SK-N-SH treated with all-trans-retinoic acid at 6 μM for 48 hours (cell line): ENCODE measurements at regions not wholly inside any gene's neighbourhood (a gene's known extent, or its start where the extent isn't known, plus 50 kb on each side); places are given as distances from the start of the nearest gene placed in this dataset.

Source experiments
- ATAC-seq: fragments of 200-7000 bp; cut with Tn5 transposase; 3 replicates; pipeline ENCODE4 v1.9.1; 2020; ENCODE audit warnings: mild to moderate bottlenecking, moderate library complexity
- ARNTL ChIP-seq: fragments of 450-650 bp; formaldehyde crosslinking; IDR thresholded peaks from 2 replicates; pipeline ENCODE4 v1.5.0; 2020; ENCODE audit warnings: low read depth, mild to moderate bottlenecking, moderate library complexity, borderline replicate concordance
- BACH2 ChIP-seq: fragments of 250-450 bp; sonication (Bioruptor Pico); IDR thresholded peaks from 2 replicates; pipeline ENCODE4 v1.9.0; 2021; ENCODE audit warnings: mild to moderate bottlenecking, borderline replicate concordance
- CREB5 ChIP-seq: fragments of 250-450 bp; sonication (Bioruptor Pico); IDR thresholded peaks from 2 replicates; pipeline ENCODE4 v1.5.1; 2020; ENCODE audit warnings: low read depth, mild to moderate bottlenecking, moderate library complexity
- ESRRG ChIP-seq: fragments of 250-450 bp; sonication (Bioruptor Pico); IDR thresholded peaks from 2 replicates; pipeline ENCODE4 v1.6.1; 2021; ENCODE audit warnings: mild to moderate bottlenecking
- GLIS3 ChIP-seq: fragments of 250-450 bp; sonication (Bioruptor Pico); IDR thresholded peaks from 2 replicates; pipeline ENCODE4 v1.5.0; 2020; ENCODE audit warnings: mild to moderate bottlenecking, moderate library complexity
- ISL1 ChIP-seq: fragments of 250-450 bp; sonication (Bioruptor Pico); IDR thresholded peaks from 2 replicates; pipeline ENCODE4 v2.1.2; 2022; ENCODE audit warnings: mild to moderate bottlenecking, moderate library complexity
- OSR1 ChIP-seq: fragments of 250-450 bp; sonication (Bioruptor Pico); IDR thresholded peaks from 2 replicates; pipeline ENCODE4 v1.8.0; 2022; ENCODE audit warnings: moderate library complexity, mild to moderate bottlenecking, inconsistent platforms
- PPARA ChIP-seq: fragments of 250-450 bp; sonication (Bioruptor Pico); IDR thresholded peaks from 2 replicates; pipeline ENCODE4 v1.5.0; 2020; ENCODE audit warnings: mild to moderate bottlenecking, borderline replicate concordance
- RARB ChIP-seq: fragments of 250-450 bp; sonication (Bioruptor Pico); IDR thresholded peaks from 2 replicates; pipeline ENCODE4 v1.8.0; 2021; ENCODE audit warnings: mild to moderate bottlenecking, moderate library complexity
- TCF4 ChIP-seq: fragments of 250-450 bp; sonication (Bioruptor Pico); IDR thresholded peaks from 2 replicates; pipeline ENCODE4 v1.8.0; 2021; ENCODE audit warnings: mild to moderate bottlenecking, moderate library complexity, borderline replicate concordance
- ZC3H10 ChIP-seq: fragments of 250-450 bp; sonication (Bioruptor Pico); IDR thresholded peaks from 2 replicates; pipeline ENCODE4 v1.5.1; 2021; ENCODE audit warnings: mild to moderate bottlenecking, moderate library complexity
- ZFP30 ChIP-seq: fragments of 450-650 bp; formaldehyde crosslinking; IDR thresholded peaks from 2 replicates; pipeline ENCODE4 v1.5.0; 2022; ENCODE audit warnings: mild to moderate bottlenecking, moderate library complexity
- ZNF565 ChIP-seq: fragments of 450-650 bp; formaldehyde crosslinking; conservative IDR thresholded peaks from 2 replicates; pipeline ENCODE4 v1.5.0; 2020; ENCODE audit warnings: low read depth, mild to moderate bottlenecking, moderate library complexity
- ZNF70 ChIP-seq: fragments of 450-650 bp; formaldehyde crosslinking; IDR thresholded peaks from 2 replicates; pipeline ENCODE4 v1.5.0; 2020; ENCODE audit warnings: mild to moderate bottlenecking, moderate library complexity
- ZNF8 ChIP-seq: fragments of 450-650 bp; formaldehyde crosslinking; IDR thresholded peaks from 2 replicates; pipeline ENCODE4 v1.5.0; 2020; ENCODE audit warnings: mild to moderate bottlenecking, moderate library complexity
- TF ChIP-seq, protein P1 (sequence below): fragments of 250-450 bp; sonication (Bioruptor Pico); IDR thresholded peaks from 2 replicates; pipeline ENCODE4 v1.8.0; 2020; ENCODE audit warnings: mild to moderate bottlenecking, moderate library complexity, borderline replicate concordance
- TF ChIP-seq, protein P2 (sequence below): fragments of 250-450 bp; sonication (Bioruptor Pico); IDR thresholded peaks from 2 replicates; pipeline ENCODE4 v1.5.1; 2021; ENCODE audit warnings: mild to moderate bottlenecking, moderate library complexity

GRCh38 chr13:47396915-47397314, 500.1 kb upstream of the HTR2A start:
- TF ChIP-seq, protein P1, sequence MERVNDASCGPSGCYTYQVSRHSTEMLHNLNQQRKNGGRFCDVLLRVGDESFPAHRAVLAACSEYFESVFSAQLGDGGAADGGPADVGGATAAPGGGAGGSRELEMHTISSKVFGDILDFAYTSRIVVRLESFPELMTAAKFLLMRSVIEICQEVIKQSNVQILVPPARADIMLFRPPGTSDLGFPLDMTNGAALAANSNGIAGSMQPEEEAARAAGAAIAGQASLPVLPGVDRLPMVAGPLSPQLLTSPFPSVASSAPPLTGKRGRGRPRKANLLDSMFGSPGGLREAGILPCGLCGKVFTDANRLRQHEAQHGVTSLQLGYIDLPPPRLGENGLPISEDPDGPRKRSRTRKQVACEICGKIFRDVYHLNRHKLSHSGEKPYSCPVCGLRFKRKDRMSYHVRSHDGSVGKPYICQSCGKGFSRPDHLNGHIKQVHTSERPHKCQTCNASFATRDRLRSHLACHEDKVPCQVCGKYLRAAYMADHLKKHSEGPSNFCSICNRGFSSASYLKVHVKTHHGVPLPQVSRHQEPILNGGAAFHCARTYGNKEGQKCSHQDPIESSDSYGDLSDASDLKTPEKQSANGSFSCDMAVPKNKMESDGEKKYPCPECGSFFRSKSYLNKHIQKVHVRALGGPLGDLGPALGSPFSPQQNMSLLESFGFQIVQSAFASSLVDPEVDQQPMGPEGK (CRISPR knock-in tag) = no peak
- no peak for TF ChIP-seq ISL1 (CRISPR knock-in tag)
- TF ChIP-seq TCF4 = no peak
- no peak for TF ChIP-seq OSR1
- TF ChIP-seq PPARA (CRISPR knock-in tag) = no peak
- no peak for TF ChIP-seq BACH2
- no peak for TF ChIP-seq ZC3H10
- no peak for TF ChIP-seq GLIS3
- TF ChIP-seq ZFP30 (CRISPR knock-in tag) = no peak
- TF ChIP-seq ZNF565 (CRISPR knock-in tag) = no peak
- TF ChIP-seq ESRRG (CRISPR knock-in tag) = no peak
- ATAC-seq = no peak

DNA sequence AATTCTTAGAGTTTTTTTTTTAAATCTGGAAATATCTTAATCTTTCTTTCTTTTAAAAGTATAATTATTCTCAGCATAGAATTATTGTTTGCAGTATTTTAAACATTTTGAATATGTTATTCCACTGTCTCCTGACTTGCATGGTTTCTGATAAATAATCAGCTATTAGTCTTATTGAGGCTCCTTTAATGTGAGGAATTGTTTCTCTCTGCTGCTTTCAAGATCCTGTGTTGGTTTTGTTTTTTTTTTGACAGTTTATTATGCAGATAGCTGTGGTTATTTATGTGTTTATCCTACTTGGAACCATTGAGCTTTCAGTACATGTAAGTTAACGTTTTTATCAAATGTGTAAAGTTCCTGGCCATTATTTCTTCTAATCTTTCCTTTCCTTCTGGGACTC, 477.9 kb upstream of the HTR2A start:
- TF ChIP-seq, protein P1 (CRISPR knock-in tag) = no peak
- no peak for ATAC-seq

DNA sequence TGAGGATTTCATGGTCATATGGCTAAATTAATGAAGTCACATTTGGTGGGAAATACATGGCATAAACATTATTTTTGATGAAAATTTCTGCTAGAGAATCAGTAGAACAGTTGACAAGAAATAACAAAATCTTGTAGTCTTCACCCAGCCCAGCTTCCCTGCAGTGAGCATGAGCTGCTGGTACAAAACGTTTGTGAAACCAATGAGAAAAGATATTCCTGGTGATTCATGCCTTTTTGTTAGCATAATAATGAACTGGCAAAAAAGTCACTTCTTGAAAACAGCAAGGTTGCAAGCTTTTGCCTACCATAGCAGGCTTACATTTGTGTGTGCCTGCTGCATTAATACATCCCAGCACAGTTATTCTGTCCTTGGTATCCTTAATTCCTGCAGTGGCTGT, 475.9 kb upstream of the HTR2A start:
- TF ChIP-seq ISL1 (CRISPR knock-in tag) = no peak
- TF ChIP-seq ZNF8 (CRISPR knock-in tag) = no peak
- no peak for TF ChIP-seq ZNF70 (CRISPR knock-in tag)
- no peak for TF ChIP-seq TCF4
- TF ChIP-seq RARB = no peak
- no peak for TF ChIP-seq GLIS3
- TF ChIP-seq, protein P1 (CRISPR knock-in tag) = no peak

GRCh38 chr13:47351798-47352197, 454.9 kb upstream of the HTR2A start:
- no peak for TF ChIP-seq BACH2
- TF ChIP-seq, protein P2, sequence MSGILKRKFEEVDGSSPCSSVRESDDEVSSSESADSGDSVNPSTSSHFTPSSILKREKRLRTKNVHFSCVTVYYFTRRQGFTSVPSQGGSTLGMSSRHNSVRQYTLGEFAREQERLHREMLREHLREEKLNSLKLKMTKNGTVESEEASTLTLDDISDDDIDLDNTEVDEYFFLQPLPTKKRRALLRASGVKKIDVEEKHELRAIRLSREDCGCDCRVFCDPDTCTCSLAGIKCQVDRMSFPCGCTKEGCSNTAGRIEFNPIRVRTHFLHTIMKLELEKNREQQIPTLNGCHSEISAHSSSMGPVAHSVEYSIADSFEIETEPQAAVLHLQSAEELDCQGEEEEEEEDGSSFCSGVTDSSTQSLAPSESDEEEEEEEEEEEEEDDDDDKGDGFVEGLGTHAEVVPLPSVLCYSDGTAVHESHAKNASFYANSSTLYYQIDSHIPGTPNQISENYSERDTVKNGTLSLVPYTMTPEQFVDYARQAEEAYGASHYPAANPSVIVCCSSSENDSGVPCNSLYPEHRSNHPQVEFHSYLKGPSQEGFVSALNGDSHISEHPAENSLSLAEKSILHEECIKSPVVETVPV (CRISPR knock-in tag) = no peak
- no peak for TF ChIP-seq PPARA (CRISPR knock-in tag)
- no peak for TF ChIP-seq ZC3H10
- no peak for TF ChIP-seq ISL1 (CRISPR knock-in tag)
- no peak for TF ChIP-seq ARNTL (CRISPR knock-in tag)
- no peak for TF ChIP-seq CREB5 (CRISPR knock-in tag)
- TF ChIP-seq ZNF565 (CRISPR knock-in tag) = no peak
- no peak for TF ChIP-seq ZNF70 (CRISPR knock-in tag)
- TF ChIP-seq ZNF8 (CRISPR knock-in tag) = no peak
- TF ChIP-seq ESRRG (CRISPR knock-in tag) = no peak
- ATAC-seq = no peak

More for the DNA sequence above, 475.9 kb upstream of the HTR2A start:
- no peak for ATAC-seq

- ATAC-seq = no peak
- TF ChIP-seq ZFP30 (CRISPR knock-in tag) = no peak
Measured at GRCh38 chr13:47350334-47351124, 453.7 kb upstream of the HTR2A start.
